OCI-LY7 (cell line): ENCODE measurements at regions not wholly inside any gene's neighbourhood (a gene's known extent, or its start where the extent isn't known, plus 50 kb on each side); places are given as distances from the start of the nearest gene placed in this dataset.
"Not testable (repeated sequence)": the region's sequence is repeated elsewhere in the genome, so short reads cannot be mapped to it uniquely, and the experiment has no call there.

Experiments
- BruUV-seq: library from RNA; stranded (reverse); fragments of 400-500 nt; replicated peaks from 2 replicates; lab custom pipeline; 2021; lab: Mats Ljungman, UMichigan
- CTCF ChIA-PET: fragments of 300-600 bp; sonication (Branson Sonifier 250); formaldehyde crosslinking; loops from one replicate; lab custom pipeline; 2022; ENCODE audit warnings: antibody characterized with exemption; ENCODE audit not compliant: unreplicated experiment; lab: Charles Lee
- POLR2A ChIA-PET: fragments of 300-600 bp; sonication (Branson Sonifier 250); formaldehyde crosslinking; loops from one replicate; lab custom pipeline; 2022; ENCODE audit warnings: antibody characterized with exemption; lab: Charles Lee
- DNase-seq: peaks from one replicate; pipeline ENCODE4 v3.0.0-alpha.2; 2015; ENCODE audit warnings: low spot score
- H2AFZ ChIP-seq: fragments of 200-600 bp; sonication (generic), shearing (Covaris generic); 2 replicates; pipeline ENCODE4 v1.6.1; 2014; ENCODE audit warnings: mild to moderate bottlenecking, antibody characterized with exemption, low read length, moderate library complexity
- H3K27ac ChIP-seq: fragments of 200-600 bp; sonication (generic); 2 replicates; pipeline ENCODE4 v1.5.1; 2014; ENCODE audit warnings: mixed run types, low read depth, mild to moderate bottlenecking, moderate library complexity, low read length, inconsistent platforms; ENCODE audit not compliant: poor library complexity, severe bottlenecking
- H3K36me3 ChIP-seq: fragments of 200-600 bp; sonication (generic); 2 replicates; pipeline ENCODE4 v1.6.1; 2014; ENCODE audit warnings: mild to moderate bottlenecking, antibody characterized with exemption, low read length, moderate library complexity, mixed read lengths; ENCODE audit not compliant: insufficient read depth
- H3K4me1 ChIP-seq: fragments of 200-600 bp; sonication (generic); 2 replicates; pipeline ENCODE4 v1.5.1; 2014; ENCODE audit warnings: mild to moderate bottlenecking, low read length; ENCODE audit not compliant: insufficient read depth, poor library complexity, severe bottlenecking
- H3K4me2 ChIP-seq: fragments of 200-600 bp; sonication (generic); 2 replicates; pipeline ENCODE4 v1.6.1; 2014; ENCODE audit warnings: mild to moderate bottlenecking, low read length
- H3K4me3 ChIP-seq: fragments of 200-600 bp; sonication (generic); 2 replicates; pipeline ENCODE4 v1.5.1; 2014; ENCODE audit warnings: mild to moderate bottlenecking, low read depth, low read length; ENCODE audit not compliant: poor library complexity, severe bottlenecking
- H3K79me2 ChIP-seq: fragments of 200-600 bp; sonication (generic); 2 replicates; pipeline ENCODE4 v1.6.1; 2016; ENCODE audit warnings: low read depth, mild to moderate bottlenecking, low read length, moderate library complexity, mixed read lengths; ENCODE audit not compliant: insufficient read depth
- H3K9me2 ChIP-seq: fragments of 200-600 bp; sonication (generic); 2 replicates; pipeline ENCODE4 v1.6.1; 2016; ENCODE audit warnings: mild to moderate bottlenecking, low read length, mixed read lengths; ENCODE audit not compliant: insufficient read depth
- H3K9me3 ChIP-seq: fragments of 200-600 bp; sonication (generic); 2 replicates; pipeline ENCODE4 v1.6.1; 2014; ENCODE audit warnings: mild to moderate bottlenecking, mixed run types, low read length, mixed read lengths
- H4K20me1 ChIP-seq: fragments of 200-600 bp; sonication (generic); 2 replicates; pipeline ENCODE4 v1.6.1; 2014; ENCODE audit warnings: mild to moderate bottlenecking, antibody characterized with exemption, low read length, moderate library complexity, mixed read lengths; ENCODE audit not compliant: insufficient read depth
- CTCF ChIP-seq: fragments of 200-600 bp; sonication (generic); conservative IDR thresholded peaks from 2 replicates; pipeline ENCODE4 v1.5.1; 2014; ENCODE audit warnings: mild to moderate bottlenecking, antibody characterized with exemption, low read length, moderate library complexity, mixed read lengths
- EZH2phosphoT487 ChIP-seq: fragments of 200-600 bp; sonication (generic); IDR thresholded peaks from 2 replicates; pipeline ENCODE4 v1.6.1; 2018; ENCODE audit warnings: low read depth, borderline replicate concordance, mild to moderate bottlenecking, mixed run types, antibody characterized with exemption, low read length, moderate library complexity, mixed read lengths
- intact Hi-C: fragments of 100-400 bp; cut with micrococcal nuclease; formaldehyde crosslinking; loops from one replicate; pipeline ENCODE4 v1.10.0; 2022; ENCODE audit not compliant: unreplicated experiment

DNA sequence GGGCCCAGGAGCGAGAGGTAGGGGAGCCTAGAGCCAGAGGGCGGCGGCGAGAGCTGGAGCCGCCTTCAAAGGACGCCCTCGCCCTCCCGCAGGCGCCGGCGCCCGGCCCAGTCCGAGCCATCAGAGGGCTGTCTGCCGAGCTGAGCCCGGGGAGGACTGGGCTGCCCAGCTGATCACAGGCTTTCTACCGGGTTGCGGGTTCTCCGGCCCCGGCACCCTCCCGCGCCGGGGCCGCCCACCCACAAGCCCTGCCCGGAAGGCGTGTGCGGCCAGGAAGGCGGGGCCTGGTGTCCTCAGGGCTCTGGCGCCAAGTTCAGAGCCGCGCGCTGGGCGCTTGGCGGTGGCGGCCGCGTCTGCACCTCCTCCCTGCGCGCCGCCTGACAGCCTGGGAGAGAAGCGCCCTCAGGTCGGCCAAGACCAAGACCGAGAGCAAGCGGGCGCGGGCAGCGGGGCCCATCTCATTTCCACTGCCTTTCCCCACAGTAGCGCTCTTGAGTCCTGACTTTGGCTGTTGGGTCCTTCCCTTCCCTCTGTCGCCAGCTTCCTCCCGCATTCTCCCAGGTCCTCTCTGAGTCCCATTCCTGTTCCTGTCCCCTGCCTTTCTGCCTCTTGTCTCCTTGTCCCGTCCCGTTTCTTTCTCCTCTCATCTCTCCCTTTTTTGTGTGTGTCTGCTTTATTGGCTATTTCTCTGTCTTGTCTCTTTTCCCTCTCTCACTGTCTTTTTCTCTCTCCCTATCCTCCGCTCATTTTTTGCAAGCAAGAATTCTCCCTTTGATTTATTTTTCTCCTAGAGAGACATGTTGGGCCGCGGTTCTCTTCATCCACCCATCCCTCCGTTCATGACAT, 60.6 kb upstream of the MSMB start:
- CTCF ChIA-PET, result no interaction called here
- Histone ChIP-seq H3K9me3 (no peaks in the 10 kb centered on the region), H3K4me1 (peaks cover 6% of the 10 kb centered on the region), H4K20me1 (no peaks in the 10 kb centered on the region), H3K36me3 (no peaks in the 10 kb centered on the region), H3K79me2 (no peaks in the 10 kb centered on the region), H3K9me2 (no peaks in the 10 kb centered on the region), H3K4me3 (peak overlapping the region; percentile 44), H2AFZ (peak overlapping the region; percentile 17; the same call in 1 of the 2 replicates), H3K4me2 (peak overlapping the region; percentile 45), H3K27ac (no peak overlapping the region)
- no peak for TF ChIP-seq EZH2phosphoT487
- no peak for TF ChIP-seq CTCF
- DNase-seq, result no peak
- BruUV-seq, result no TSS peak
- POLR2A ChIA-PET, result interaction anchor here (0.7 to 1.7 kb wide), 2 partner anchors 89 to 202 kb away, joined by 4 read pairs; no protein-coding TSS in a partner anchor
- intact Hi-C loops, result no loop called here

- intact Hi-C loops, DNase-seq, H3K36me3 ChIP-seq: not testable (repeated sequence)
Measured at GRCh38 chr10:46108158-46108499, 62.1 kb upstream of the MSMB start.

GRCh38 chr10:46154271-46154670, 108.2 kb upstream of the MSMB start:
- H3K4me3 ChIP-seq, H4K20me1 ChIP-seq, H3K9me2 ChIP-seq, H3K4me2 ChIP-seq, H3K36me3 ChIP-seq, DNase-seq, H3K79me2 ChIP-seq, intact Hi-C loops, CTCF ChIA-PET, H3K4me1 ChIP-seq, H3K27ac ChIP-seq, POLR2A ChIA-PET, H2AFZ ChIP-seq, BruUV-seq, H3K9me3 ChIP-seq: not testable (repeated sequence)

More at GRCh38 chr10:46108158-46108499, 62.1 kb upstream of the MSMB start:
- H3K4me3 ChIP-seq, H2AFZ ChIP-seq, H4K20me1 ChIP-seq, BruUV-seq, H3K4me1 ChIP-seq, H3K79me2 ChIP-seq, H3K9me2 ChIP-seq, POLR2A ChIA-PET, CTCF ChIA-PET, H3K4me2 ChIP-seq, H3K27ac ChIP-seq, H3K9me3 ChIP-seq: not testable (repeated sequence)

DNA sequence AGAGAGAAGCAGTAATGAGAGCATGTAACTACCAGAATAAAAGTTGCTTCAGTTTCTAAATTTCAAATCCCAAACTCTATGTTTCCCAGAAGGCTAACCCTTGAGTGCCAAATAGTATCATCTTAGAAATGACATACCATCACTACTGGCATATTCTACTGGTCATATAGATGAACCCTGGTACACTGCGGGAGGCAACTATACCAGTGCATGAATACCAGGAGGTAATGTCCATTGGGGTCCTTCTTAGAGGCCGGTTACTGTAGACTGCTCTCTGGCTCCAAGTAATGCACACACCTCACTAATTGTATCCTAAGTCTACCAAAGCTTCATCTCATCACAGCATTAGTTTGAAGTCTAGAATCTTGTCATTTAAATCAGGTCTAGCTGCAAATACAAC, 108.6 kb upstream of the MSMB start:
- H3K4me1 ChIP-seq, H3K4me2 ChIP-seq, intact Hi-C loops, BruUV-seq, DNase-seq, POLR2A ChIA-PET, H3K4me3 ChIP-seq, H2AFZ ChIP-seq, H4K20me1 ChIP-seq, H3K36me3 ChIP-seq, H3K79me2 ChIP-seq, CTCF ChIA-PET, H3K9me2 ChIP-seq, H3K27ac ChIP-seq, H3K9me3 ChIP-seq: not testable (repeated sequence)

DNA sequence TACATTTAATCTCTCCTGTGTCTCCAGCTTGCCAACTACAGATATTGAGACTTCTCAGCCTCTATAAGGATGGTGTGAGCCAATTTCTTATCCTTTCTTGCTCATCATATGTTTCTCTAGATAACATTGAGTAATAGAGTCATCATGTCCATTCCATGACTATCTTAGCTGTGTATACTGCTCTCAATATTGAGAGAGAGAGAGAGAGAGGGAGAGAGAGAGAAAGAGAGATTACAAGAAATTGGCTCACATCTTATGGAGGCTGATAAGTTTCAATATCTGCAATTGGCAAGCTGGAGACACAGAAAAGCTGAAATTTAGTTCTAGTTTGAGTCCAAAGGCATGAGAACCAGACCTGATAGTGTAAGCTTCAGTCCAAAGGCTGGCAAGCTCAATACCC, 110.8 kb upstream of the MSMB start:
- H3K79me2 ChIP-seq, H4K20me1 ChIP-seq, H3K36me3 ChIP-seq, POLR2A ChIA-PET, CTCF ChIA-PET, H3K4me2 ChIP-seq, H3K4me3 ChIP-seq, H2AFZ ChIP-seq, intact Hi-C loops, H3K4me1 ChIP-seq, H3K9me2 ChIP-seq, H3K9me3 ChIP-seq, BruUV-seq, DNase-seq, H3K27ac ChIP-seq: not testable (repeated sequence)
